Ovary (tissue), 7 donors: ENCODE measurements at regions not wholly inside any gene's neighbourhood (a gene's known extent, or its start where the extent isn't known, plus 50 kb on each side); places are given as distances from the start of the nearest gene placed in this dataset.

Source experiments
- DNase-seq, 5 donors: peaks; one replicate each; pipeline ENCODE4 v3.0.0-alpha.2; 2019 to 2020
- H3K27ac ChIP-seq, 2 donors: fragments of 200-600 bp; one replicate each; pipeline versions ENCODE4 v1.5.1 to v1.8.0; 2019 to 2022
- H3K27me3 ChIP-seq: fragments of 200-600 bp; one replicate; pipeline ENCODE4 v1.8.0; 2022
- H3K36me3 ChIP-seq: fragments of 200-600 bp; sonication (generic); one replicate; pipeline ENCODE4 v1.5.1; 2019
- H3K4me1 ChIP-seq: one replicate; pipeline ENCODE4 v1.8.1; 2013; ENCODE audit warnings: mild to moderate bottlenecking, moderate library complexity; ENCODE audit not compliant: insufficient read depth
- H3K4me3 ChIP-seq: fragments of 200-600 bp; sonication (generic); one replicate; pipeline ENCODE4 v1.5.1; 2017
- H3K9me3 ChIP-seq, 2 donors: fragments of 200-600 bp in 1 of 2; sonication (generic) in 1 of 2; one replicate each; pipeline versions ENCODE4 v1.5.1 to v1.8.1; 2013 to 2019; ENCODE audit warnings: mild to moderate bottlenecking in 1 of 2, moderate library complexity in 1 of 2
- CTCF ChIP-seq, 3 donors: fragments of 450-650 bp in 2 of 3; fragments of 200-600 bp in 1 of 3; IDR thresholded peaks; one replicate each; pipeline versions ENCODE4 v1.5.1 to v1.8.0; 2016 to 2022; ENCODE audit warnings: antibody characterized with exemption in 3 of 3, mild to moderate bottlenecking in 1 of 3
- EP300 ChIP-seq: sonication (generic); formaldehyde crosslinking; IDR thresholded peaks from one replicate; pipeline ENCODE4 v1.6.1; 2017; ENCODE audit warnings: antibody characterized with exemption
- POLR2A ChIP-seq: fragments of 450-650 bp; IDR thresholded peaks from one replicate; pipeline ENCODE4 v1.6.1; 2017; ENCODE audit warnings: antibody characterized with exemption, mild to moderate bottlenecking, moderate library complexity
- WGBS, 3 donors: extraction: QIAGEN DNeasy Blood & Tissue Kit in 1 of 3; methylation state at CpG; one replicate each; pipeline versions ENCODE4 v1.1.5 to v1.1.7; 2013 to 2017; 5-methylcytosine and 5-hydroxymethylcytosine counted together
- intact Hi-C, 4 donors: fragments of 100-400 bp; cut with DNase I; formaldehyde crosslinking; loops; one replicate each; pipeline versions ENCODE4 v1.11.0 to v1.15.1; 2022 to 2023
- donor health status: DM: no; HTN: no; CAD: no; lungs with moderate emphysema.
- donor health status: DM: no; HTN: no; CAD: no.
- donor health status: Bipolar disorder and iron deficiency.
- donor health status: DM: no; HTN: no; CAD: no.
- donor health status: DM: yes; HTN: yes; CAD: no.

- Histone ChIP-seq H3K27ac (no peak overlapping the region), H3K27me3 (no peaks in the 10 kb centered on the region), H3K4me1 (no peaks in the 10 kb centered on the region), H3K4me3 (no peak overlapping the region), H3K36me3 (no peaks in the 10 kb centered on the region), H3K9me3 (no peaks in the 10 kb centered on the region)
- intact Hi-C loops = loop anchor here in 1 of 4 donors (10.0 kb wide), 1 partner anchor 175 kb away; no protein-coding TSS in a partner anchor
- TF ChIP-seq CTCF (IDR thresholded peaks at IDR 0.05) (no peak), EP300 (no peak), POLR2A (no peak)
- 75 to 84% (median 82%) methylated on average over 6 of the region's 6 CpGs for WGBS, 3 donors
- no peak for DNase-seq
Observed at GRCh38 chr13:31409678-31410356, 210.0 kb downstream of the B3GLCT start.

DNA sequence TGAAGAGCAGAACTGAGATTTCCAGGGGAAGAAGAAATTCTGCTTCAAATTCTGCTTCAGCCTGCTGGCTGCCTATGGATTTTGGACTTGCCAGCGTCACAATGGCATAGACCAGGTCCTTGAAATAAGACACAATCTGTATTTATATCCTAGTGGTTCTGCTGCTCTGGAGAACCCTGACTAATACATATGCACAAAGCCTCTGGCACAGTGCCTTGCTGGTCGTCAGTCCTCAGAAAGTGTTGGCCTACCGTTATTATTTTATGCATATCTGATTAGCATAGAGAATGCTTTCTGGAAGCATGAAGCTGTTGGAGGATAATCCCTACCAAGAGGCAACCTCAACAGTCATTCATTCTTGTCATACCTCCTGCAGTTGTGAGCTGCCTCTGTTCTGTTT is 213.7 kb downstream of the B3GLCT start:
- Histone ChIP-seq H3K9me3 (no peaks in the 10 kb centered on the region), H3K4me1 (no peaks in the 10 kb centered on the region), H3K36me3 (no peaks in the 10 kb centered on the region), H3K27ac (no peak overlapping the region), H3K4me3 (no peak overlapping the region), H3K27me3 (no peaks in the 10 kb centered on the region)
- TF ChIP-seq CTCF (IDR thresholded peaks at IDR 0.05) (no peak), EP300 (no peak), POLR2A (no peak)
- intact Hi-C loops = loop anchor here in 1 of 4 donors (10.0 kb wide), 1 partner anchor 179 kb away; no protein-coding TSS in a partner anchor
- DNase-seq = no peak
- WGBS, 3 donors = 68 to 76% (median 69%) methylated on average over 3 of the region's 3 CpGs

- no peak for TF ChIP-seq POLR2A
- TF ChIP-seq CTCF (IDR thresholded peaks at IDR 0.05) = no peak
- TF ChIP-seq EP300 = no peak
- H3K27me3 ChIP-seq = no peaks in the 10 kb centered on the region
- no peak overlapping the region for H3K4me3 ChIP-seq
- no peak for DNase-seq
- H3K4me1 ChIP-seq = no peaks in the 10 kb centered on the region
- H3K36me3 ChIP-seq = no peaks in the 10 kb centered on the region
- WGBS, 3 donors = 80 to 85% (median 84%) methylated on average over 4 of the region's 4 CpGs
- intact Hi-C loops = loop anchor here in 1 of 4 donors (10.0 kb wide), 1 partner anchor 181 kb away; no protein-coding TSS in a partner anchor
- no peak overlapping the region for H3K27ac ChIP-seq
- no peaks in the 10 kb centered on the region for H3K9me3 ChIP-seq
Observed at GRCh38 chr13:31416066-31416465, 216.3 kb downstream of the B3GLCT start.

GRCh38 chr13:31418186-31418585 is 218.4 kb downstream of the B3GLCT start:
- no peak for DNase-seq
- H3K4me3 ChIP-seq = no peak overlapping the region
- no peaks in the 10 kb centered on the region for H3K9me3 ChIP-seq
- no peaks in the 10 kb centered on the region for H3K4me1 ChIP-seq
- H3K27me3 ChIP-seq = no peaks in the 10 kb centered on the region
- TF ChIP-seq EP300 (no peak), POLR2A (no peak), CTCF (IDR thresholded peaks at IDR 0.05) (no peak)
- H3K36me3 ChIP-seq = no peaks in the 10 kb centered on the region
- intact Hi-C loops = loop anchor here in 1 of 4 donors (10.0 kb wide), 1 partner anchor 183 kb away; no protein-coding TSS in a partner anchor
- H3K27ac ChIP-seq = no peak overlapping the region
- WGBS, 3 donors = 85 to 89% (median 85%) methylated on average over 2 of the region's 2 CpGs
